ENCODE measurements at regions not wholly inside any gene's neighbourhood (a gene's known extent, or its start where the extent isn't known, plus 50 kb on each side); places are given as distances from the start of the nearest gene placed in this dataset.

GRCh38 chr5:88659529-88660263, 223.3 kb downstream of the MEF2C start:
- TF ChIP-seq CTCF (IDR thresholded peaks at IDR 0.05; ENCODE audit: low read length), result no peak
- no peak for TF ChIP-seq EZH2phosphoT487 (IDR thresholded peaks at IDR 0.05; ENCODE audit: low read length)

All from MM.1S (cell line).